GM19025 (cell line): ENCODE measurements at regions not wholly inside any gene's neighbourhood (a gene's known extent, or its start where the extent isn't known, plus 50 kb on each side); places are given as distances from the start of the nearest gene placed in this dataset.

ENCODE experiments used
- ATAC-seq: cut with Tn5 transposase; IDR thresholded peaks from one replicate; pipeline ENCODE4 v1.9.1; 2021; ENCODE audit warnings: mild to moderate bottlenecking, low read depth, moderate library complexity; ENCODE audit not compliant: unreplicated experiment

- no peak for ATAC-seq
Measured at GRCh38 chr6:163816441-163816840, 401.9 kb downstream of the QKI start.

- no peak for ATAC-seq
Measured at GRCh38 chr6:163815796-163816195, 401.3 kb downstream of the QKI start.

GRCh38 chr6:163814494-163815364 lies 400.2 kb downstream of the QKI start:
- ATAC-seq, result no peak

- no peak for ATAC-seq
Measured at GRCh38 chr6:163813979-163814493, 399.5 kb downstream of the QKI start.

DNA sequence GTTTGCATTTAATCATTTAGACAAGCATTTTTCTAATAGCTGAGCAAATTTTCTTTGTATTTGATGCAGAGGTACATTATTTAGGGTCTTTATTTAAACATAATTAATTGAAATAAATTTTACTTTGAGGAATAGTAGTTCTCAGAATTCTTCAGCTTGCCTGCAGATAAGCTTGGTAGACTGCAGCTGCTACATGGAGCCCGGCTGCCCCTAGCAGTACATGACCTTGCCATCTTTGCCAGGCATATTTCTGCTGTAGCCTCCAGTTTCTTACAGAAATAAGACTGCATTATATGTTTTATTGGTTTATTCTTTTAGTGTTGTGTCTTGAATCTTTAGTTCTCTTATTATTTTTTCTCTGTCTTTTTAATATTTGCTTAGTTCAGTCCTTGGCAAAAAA lies 396.8 kb downstream of the QKI start:
- ATAC-seq, result no peak

DNA sequence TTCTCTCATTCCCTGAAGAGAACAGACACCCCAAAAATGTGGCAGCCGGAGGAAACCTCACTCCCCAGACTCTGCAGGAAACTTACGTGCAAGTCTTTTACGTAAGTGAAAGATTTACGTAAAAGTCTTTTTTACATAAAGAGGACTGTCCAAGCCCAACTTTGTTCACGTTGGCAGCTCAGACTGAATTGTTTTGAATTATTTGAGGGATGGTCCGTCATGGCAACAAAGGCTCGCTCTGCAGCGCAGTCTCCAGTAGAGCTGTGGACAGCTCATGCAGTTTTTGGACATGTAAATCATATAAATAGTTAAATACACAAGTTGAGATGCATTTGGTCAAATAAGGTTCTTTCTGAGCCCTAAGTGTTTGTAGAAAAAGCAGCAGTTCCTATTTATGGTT lies 394.8 kb downstream of the QKI start:
- no peak for ATAC-seq

GRCh38 chr6:163808871-163809270 lies 394.4 kb downstream of the QKI start:
- ATAC-seq, result no peak

DNA sequence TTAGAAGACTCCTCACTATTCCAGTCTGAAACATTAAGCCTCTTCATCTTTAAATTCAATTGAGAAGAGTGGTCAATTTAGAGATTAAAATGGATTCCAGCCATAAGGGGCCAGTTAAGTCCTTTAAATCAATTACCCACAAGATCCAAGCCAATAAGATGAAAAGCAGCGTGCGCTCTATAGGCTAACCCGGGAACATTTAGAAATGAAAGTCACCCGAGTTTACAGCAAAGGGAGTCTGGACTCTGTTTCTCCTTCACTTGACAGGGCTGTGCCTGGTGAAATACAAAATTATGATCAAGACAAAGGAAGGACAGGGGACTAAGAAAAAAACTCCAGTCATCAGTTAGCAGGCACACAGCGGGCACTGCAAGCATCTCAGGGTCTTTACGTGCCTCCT lies 393.7 kb downstream of the QKI start:
- no peak for ATAC-seq

DNA sequence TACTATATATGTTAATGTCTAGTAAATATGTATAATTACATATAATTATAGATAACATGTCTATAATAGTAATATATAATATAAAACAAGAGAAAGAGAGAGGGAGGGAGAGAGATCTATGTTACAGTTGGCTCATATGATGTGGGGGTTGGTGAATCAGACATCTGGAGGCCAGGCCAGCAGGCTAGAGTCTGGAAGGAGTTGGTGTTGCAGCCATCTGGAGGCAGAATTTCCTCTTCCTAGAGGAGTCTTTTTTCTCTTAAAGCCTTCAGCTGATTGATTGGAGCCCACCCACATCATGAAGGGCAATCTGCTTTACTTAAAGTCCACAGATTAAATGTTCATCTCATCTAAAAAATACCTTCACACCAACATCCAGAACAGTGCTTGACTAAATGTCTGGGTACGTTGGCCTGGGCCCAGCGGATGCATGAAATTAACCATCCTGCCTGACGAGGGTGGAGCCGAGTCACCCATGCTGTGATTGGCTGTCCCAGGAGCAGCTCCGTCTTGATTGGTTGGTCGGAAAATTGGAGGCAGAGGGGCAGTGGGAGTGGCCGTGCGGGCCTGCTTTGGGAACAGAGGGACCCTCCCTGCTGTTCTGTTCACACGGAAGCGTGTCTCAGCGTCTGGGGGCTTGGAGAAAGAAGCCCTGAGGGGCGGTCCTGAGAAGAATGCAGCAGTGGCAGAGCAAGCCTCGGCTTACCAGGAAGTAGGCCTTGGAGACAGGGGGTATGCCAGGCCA lies 392.4 kb downstream of the QKI start:
- ATAC-seq, result no peak

DNA sequence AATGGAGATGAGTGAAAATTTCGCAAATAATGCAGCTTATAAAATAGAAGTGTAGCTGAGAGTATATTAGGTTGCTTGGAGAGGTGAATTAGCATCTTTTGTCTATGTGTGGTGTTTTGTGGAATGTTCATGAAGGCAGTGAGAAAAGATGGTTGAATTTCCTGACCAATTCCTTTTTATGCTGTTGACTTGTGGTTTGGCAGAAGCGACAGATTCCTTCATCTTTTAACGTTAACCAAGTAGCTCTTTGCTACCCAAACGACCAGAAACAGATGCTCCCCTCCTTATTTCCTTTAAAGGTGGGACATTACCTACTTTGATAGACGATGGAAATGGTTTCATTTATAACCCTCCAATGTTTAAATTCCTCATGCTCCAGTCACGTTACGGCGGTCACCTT lies 390.5 kb downstream of the QKI start:
- ATAC-seq, result no peak

- ATAC-seq, result no peak
Measured at GRCh38 chr6:163802267-163802666, 387.7 kb downstream of the QKI start.

GRCh38 chr6:163797296-163797845 lies 382.9 kb downstream of the QKI start:
- ATAC-seq, result no peak

- peak; percentile 93 for ATAC-seq
Measured at GRCh38 chr6:163793011-163793983, 378.8 kb downstream of the QKI start.

- no peak for ATAC-seq
Measured at GRCh38 chr6:163790266-163790840, 375.8 kb downstream of the QKI start.

GRCh38 chr6:163789199-163789810 lies 374.8 kb downstream of the QKI start:
- ATAC-seq, result no peak

DNA sequence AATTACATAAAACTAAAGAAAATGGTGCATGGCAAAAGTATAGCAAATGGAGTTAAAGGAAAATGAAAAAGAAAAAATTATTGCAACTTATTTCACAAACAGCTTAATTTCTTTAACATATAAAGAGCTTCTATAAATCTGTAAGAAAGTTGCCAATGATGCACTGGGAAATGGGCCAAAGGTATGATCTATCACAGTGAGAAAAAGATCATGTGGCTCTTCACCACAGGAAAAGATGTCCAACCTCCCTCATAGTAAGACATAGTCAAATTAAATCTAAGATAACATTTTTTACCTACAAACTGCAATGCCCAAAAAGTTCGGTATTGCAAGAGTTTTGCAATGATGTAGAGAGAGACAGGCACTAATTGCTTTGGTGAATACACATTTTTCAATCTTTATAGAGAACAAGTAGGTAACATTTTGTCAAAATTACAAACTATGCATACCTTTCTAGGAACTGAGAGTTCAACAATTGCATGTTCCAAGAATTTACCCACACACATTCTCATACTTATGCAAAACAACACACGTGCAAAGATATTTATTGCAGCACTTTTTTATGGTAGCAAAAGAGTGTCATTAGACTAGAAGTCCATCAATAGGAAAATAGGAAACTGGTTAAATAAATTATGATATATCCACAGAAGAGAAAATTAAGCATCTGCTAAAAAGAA lies 372.6 kb downstream of the QKI start:
- ATAC-seq, result no peak

DNA sequence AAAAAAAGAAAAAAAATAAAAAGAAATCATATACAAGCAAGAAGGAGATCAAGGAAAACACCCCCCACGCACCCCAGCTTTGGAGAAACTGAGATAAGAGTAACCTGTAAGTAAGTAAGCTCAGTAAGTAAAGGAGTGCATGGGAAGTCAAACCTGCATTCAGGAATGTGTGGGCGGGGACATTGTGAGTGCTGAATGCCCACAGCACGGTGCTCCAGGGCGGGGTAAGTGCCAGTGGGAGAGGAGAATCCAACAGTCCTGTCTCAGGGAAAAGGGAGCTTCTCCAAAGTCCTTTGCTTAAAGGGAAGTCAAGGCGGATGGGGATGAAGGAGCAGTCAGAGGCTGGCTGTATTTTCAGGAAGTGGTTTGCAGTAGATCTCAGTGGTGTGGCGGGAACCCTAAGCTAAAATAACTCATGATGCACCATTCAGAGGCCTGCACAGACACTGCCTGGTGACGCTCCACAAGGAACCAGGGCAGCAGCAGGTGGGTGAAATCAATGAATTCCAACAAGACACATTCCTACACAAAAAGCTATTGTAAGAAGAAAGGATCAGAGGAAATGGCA lies 368.0 kb downstream of the QKI start:
- ATAC-seq, result no peak

DNA sequence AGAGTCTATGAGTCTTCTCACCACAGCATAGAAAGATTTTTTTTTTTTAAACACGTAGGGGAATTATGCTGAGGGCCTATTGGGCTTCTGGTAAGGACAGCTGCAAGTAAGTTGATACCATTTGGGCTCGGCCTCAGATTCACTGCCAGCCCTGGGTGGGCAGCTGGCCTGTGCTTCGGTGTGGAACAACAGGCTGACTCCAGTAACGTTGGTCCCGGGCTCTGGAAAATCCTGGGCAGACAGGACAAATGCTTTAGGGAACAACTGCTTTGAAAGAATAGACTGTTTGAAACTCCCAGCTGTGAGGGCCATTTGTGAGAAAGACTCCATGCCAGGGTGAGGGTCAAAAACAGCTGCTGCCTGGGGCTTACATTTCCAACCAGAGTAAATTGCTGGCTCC lies 366.5 kb downstream of the QKI start:
- no peak for ATAC-seq
